ENCODE measurements at regions not wholly inside any gene's neighbourhood (a gene's known extent, or its start where the extent isn't known, plus 50 kb on each side); places are given as distances from the start of the nearest gene placed in this dataset.

- no peak overlapping the region for H3K27ac ChIP-seq
- TF ChIP-seq CTCF (conservative IDR thresholded peaks at IDR 0.05) (no peak), ZFX (IDR thresholded peaks at IDR 0.05) (no peak)
Observed at GRCh38 chr11:8779732-8780131, 97.1 kb downstream of the RPL27A start.

GRCh38 chr11:8784954-8785353 lies 102.4 kb downstream of the RPL27A start:
- H3K27ac ChIP-seq: no peak overlapping the region
- TF ChIP-seq ZFX (IDR thresholded peaks at IDR 0.05): no peak
- TF ChIP-seq CTCF (conservative IDR thresholded peaks at IDR 0.05): no peak

- TF ChIP-seq CTCF (conservative IDR thresholded peaks at IDR 0.05) (no peak), ZFX (IDR thresholded peaks at IDR 0.05) (no peak)
- H3K27ac ChIP-seq: no peak overlapping the region
Observed at GRCh38 chr11:8785457-8785856, 102.9 kb downstream of the RPL27A start.

- TF ChIP-seq ZFX (IDR thresholded peaks at IDR 0.05): no peak
- TF ChIP-seq CTCF (conservative IDR thresholded peaks at IDR 0.05): no peak
- no peak overlapping the region for H3K27ac ChIP-seq
Observed at GRCh38 chr11:8785998-8786397, 103.4 kb downstream of the RPL27A start.

GRCh38 chr11:8786933-8787332 lies 104.3 kb downstream of the RPL27A start:
- TF ChIP-seq ZFX (IDR thresholded peaks at IDR 0.05) (no peak), CTCF (conservative IDR thresholded peaks at IDR 0.05) (no peak)
- H3K27ac ChIP-seq: no peak overlapping the region

- TF ChIP-seq ZFX (IDR thresholded peaks at IDR 0.05) (no peak), CTCF (conservative IDR thresholded peaks at IDR 0.05) (no peak)
Observed at GRCh38 chr11:8787372-8787771, 104.8 kb downstream of the RPL27A start.

GRCh38 chr11:8788616-8789015 lies 106.0 kb downstream of the RPL27A start:
- H3K27ac ChIP-seq: no peak overlapping the region
- TF ChIP-seq ZFX (IDR thresholded peaks at IDR 0.05): no peak
- TF ChIP-seq CTCF (conservative IDR thresholded peaks at IDR 0.05): no peak

More at GRCh38 chr11:8787372-8787771, 104.8 kb downstream of the RPL27A start:
- no peak overlapping the region for H3K27ac ChIP-seq
